Mesenchymal stem cell (in vitro differentiated cells and primary cell): ENCODE measurements at regions not wholly inside any gene's neighbourhood (a gene's known extent, or its start where the extent isn't known, plus 50 kb on each side); places are given as distances from the start of the nearest gene placed in this dataset.

Experiments used
- DNase-seq: peaks from one replicate; pipeline ENCODE4 v3.0.0-alpha.2; 2013
- H2AFZ ChIP-seq: one replicate; pipeline ENCODE4 v1.6.1; 2013; ENCODE audit warnings: low read depth, mild to moderate bottlenecking, control low read depth, inconsistent platforms, low read length, moderate library complexity
- H2AK5ac ChIP-seq: 2 replicates; pipeline ENCODE4 v1.6.1; 2013; ENCODE audit warnings: low read length, moderate library complexity, mild to moderate bottlenecking, inconsistent platforms; ENCODE audit not compliant: severe bottlenecking
- H2BK120ac ChIP-seq: one replicate; pipeline ENCODE4 v1.6.1; 2013; ENCODE audit warnings: low read depth, mild to moderate bottlenecking, inconsistent platforms, low read length, moderate library complexity
- H2BK12ac ChIP-seq, 2 experiments: one replicate each; pipeline ENCODE4 v1.6.1; 2013; ENCODE audit warnings: inconsistent platforms in 2 of 2, low read length in 2 of 2, mild to moderate bottlenecking in 2 of 2, moderate library complexity in 2 of 2, control low read depth in 1 of 2
- H2BK15ac ChIP-seq: one replicate; pipeline ENCODE4 v1.6.1; 2013; ENCODE audit warnings: mild to moderate bottlenecking, low read depth, inconsistent platforms; ENCODE audit not compliant: poor library complexity, severe bottlenecking
- H2BK5ac ChIP-seq: 2 replicates; pipeline ENCODE4 v1.6.1; 2013; ENCODE audit warnings: low read depth, mild to moderate bottlenecking, low read length, control low read depth, inconsistent platforms; ENCODE audit not compliant: poor library complexity, severe bottlenecking
- H3K14ac ChIP-seq, 2 experiments: one replicate each; pipeline ENCODE4 v1.6.1; 2013; ENCODE audit warnings: inconsistent platforms in 2 of 2, low read length in 2 of 2, control low read depth in 1 of 2, mild to moderate bottlenecking in 1 of 2, moderate library complexity in 1 of 2
- H3K18ac ChIP-seq, 2 experiments: one replicate each; pipeline ENCODE4 v1.6.1; 2013; ENCODE audit warnings: inconsistent platforms in 2 of 2, low read length in 2 of 2, control low read depth in 1 of 2, low read depth in 1 of 2, mild to moderate bottlenecking in 1 of 2
- H3K23ac ChIP-seq, 2 experiments: one replicate each; pipeline ENCODE4 v1.6.1; 2013; ENCODE audit warnings: inconsistent platforms in 2 of 2, low read length in 2 of 2, mild to moderate bottlenecking in 2 of 2, moderate library complexity in 2 of 2, control low read depth in 1 of 2
- H3K27ac ChIP-seq: 2 replicates; pipeline ENCODE4 v1.5.1; 2013; ENCODE audit warnings: mild to moderate bottlenecking, moderate library complexity, low read length, control low read depth, inconsistent platforms; ENCODE audit not compliant: poor library complexity, severe bottlenecking
- H3K27me3 ChIP-seq, 2 experiments: 2 replicates each; pipeline versions ENCODE4 v1.6.1 to v1.7.0; 2013; ENCODE audit warnings: low read length in 2 of 2, mild to moderate bottlenecking in 2 of 2, moderate library complexity in 2 of 2, control low read depth in 1 of 2, inconsistent platforms in 1 of 2; ENCODE audit not compliant: control insufficient read depth in 1 of 2, insufficient read depth in 1 of 2
- H3K36me3 ChIP-seq, 2 experiments: 2 replicates each; pipeline versions ENCODE4 v1.6.1 to v1.7.0; 2013; ENCODE audit warnings: low read length in 2 of 2, control low read depth in 1 of 2, inconsistent platforms in 1 of 2, low read depth in 1 of 2, mild to moderate bottlenecking in 1 of 2; ENCODE audit not compliant: insufficient read depth in 2 of 2, control insufficient read depth in 1 of 2
- H3K4ac ChIP-seq, 2 experiments: one replicate each; pipeline ENCODE4 v1.6.1; 2013; ENCODE audit warnings: inconsistent platforms in 2 of 2, low read length in 2 of 2, mild to moderate bottlenecking in 2 of 2, moderate library complexity in 2 of 2, control low read depth in 1 of 2, low read depth in 1 of 2
- H3K4me1 ChIP-seq: 2 replicates; pipeline ENCODE4 v1.6.1; 2013; ENCODE audit warnings: low read depth, low read length, control low read depth; ENCODE audit not compliant: control insufficient read depth, insufficient read depth
- H3K4me2 ChIP-seq: 2 replicates; pipeline ENCODE4 v1.6.1; 2013; ENCODE audit warnings: low read length, mild to moderate bottlenecking, inconsistent platforms; ENCODE audit not compliant: poor library complexity, severe bottlenecking
- H3K4me3 ChIP-seq, 2 experiments: 2 replicates each; pipeline versions ENCODE4 v1.5.1 to v1.7.0; 2013; ENCODE audit warnings: low read length in 2 of 2, mild to moderate bottlenecking in 2 of 2, control low read depth in 1 of 2, low read depth in 1 of 2; ENCODE audit not compliant: insufficient read depth in 1 of 2
- H3K79me1 ChIP-seq: replicated peaks from 2 replicates; pipeline ENCODE4 v1.6.1; 2013; ENCODE audit warnings: mild to moderate bottlenecking, control low read depth, low read length, inconsistent platforms; ENCODE audit not compliant: poor library complexity, severe bottlenecking
- H3K9ac ChIP-seq: 2 replicates; pipeline ENCODE4 v1.7.0; 2013; ENCODE audit warnings: mild to moderate bottlenecking, low read length, moderate library complexity
- H3K9me3 ChIP-seq: 2 replicates; pipeline ENCODE4 v1.7.0; 2013; ENCODE audit warnings: mild to moderate bottlenecking, low read length; ENCODE audit not compliant: control insufficient read depth
- H4K8ac ChIP-seq: one replicate; pipeline ENCODE4 v1.6.1; 2013; ENCODE audit warnings: inconsistent platforms, mild to moderate bottlenecking, low read length, moderate library complexity
- H4K91ac ChIP-seq: one replicate; pipeline ENCODE4 v1.6.1; 2013; ENCODE audit warnings: mild to moderate bottlenecking, low read length, inconsistent platforms
- WGBS: methylation state at CpG from one replicate; pipeline ENCODE4 v1.1.7; 2013; ENCODE audit warnings: mixed read lengths; 5-methylcytosine and 5-hydroxymethylcytosine counted together

- Histone ChIP-seq H3K36me3 (no peaks in the 10 kb centered on the region), H3K27ac (no peak overlapping the region), H3K18ac (no peak overlapping the region), H4K8ac (no peak overlapping the region), H3K4ac (no peak overlapping the region), H3K4me3 (no peak overlapping the region), H3K27me3 (peaks cover 0 to 30% of the 10 kb centered on the region in 2 experiments), H3K14ac (no peak overlapping the region), H2BK5ac (no peak overlapping the region), H3K9me3 (no peaks in the 10 kb centered on the region), H3K9ac (no peak overlapping the region), H4K91ac (no peak overlapping the region), H2AFZ (no peak overlapping the region), H3K4me1 (peaks cover 5% of the 10 kb centered on the region), H2BK12ac (no peak overlapping the region), H2BK120ac (no peak overlapping the region), H2AK5ac (no peak overlapping the region), H2BK15ac (no peak overlapping the region), H3K79me1 (no peaks in the 10 kb centered on the region), H3K23ac (no peak overlapping the region), H3K4me2 (no peak overlapping the region)
- DNase-seq, result no peak
- 95% methylated on average over 6 of the region's 6 CpGs for WGBS
Observed at GRCh38 chr1:9481048-9481447, 58.2 kb upstream of the SLC25A33 start.

- no peak overlapping the region for H3K27ac ChIP-seq
- no peak overlapping the region for H4K8ac ChIP-seq
- H3K18ac ChIP-seq, result no peak overlapping the region
- H3K4me1 ChIP-seq, result no peaks in the 10 kb centered on the region
- H2BK12ac ChIP-seq, result no peak overlapping the region
- H2BK15ac ChIP-seq, result no peak overlapping the region
- H3K27me3 ChIP-seq, result peaks cover 0 to 41% of the 10 kb centered on the region in 2 experiments
- H3K4me2 ChIP-seq, result no peak overlapping the region
- no peak overlapping the region for H2AFZ ChIP-seq
- WGBS, result 87% methylated on average over 9 of the region's 9 CpGs
- no peak overlapping the region for H3K9ac ChIP-seq
- H2AK5ac ChIP-seq, result no peak overlapping the region
- no peak overlapping the region for H3K4ac ChIP-seq
- H2BK120ac ChIP-seq, result no peak overlapping the region
- H2BK5ac ChIP-seq, result no peak overlapping the region
- DNase-seq, result no peak
- H4K91ac ChIP-seq, result no peak overlapping the region
- no peak overlapping the region for H3K23ac ChIP-seq
- no peaks in the 10 kb centered on the region for H3K36me3 ChIP-seq
- H3K9me3 ChIP-seq, result no peaks in the 10 kb centered on the region
- H3K14ac ChIP-seq, result no peak overlapping the region
- no peak overlapping the region for H3K4me3 ChIP-seq
- H3K79me1 ChIP-seq, result no peaks in the 10 kb centered on the region
Observed at GRCh38 chr1:9482403-9482802, 56.9 kb upstream of the SLC25A33 start.

GRCh38 chr1:9482816-9483572, 56.3 kb upstream of the SLC25A33 start:
- Histone ChIP-seq H3K4me3 (no peak overlapping the region), H3K4me2 (no peak overlapping the region), H4K91ac (no peak overlapping the region), H2AK5ac (no peak overlapping the region), H3K79me1 (no peaks in the 10 kb centered on the region), H3K4me1 (no peaks in the 10 kb centered on the region), H3K27me3 (peaks cover 0 to 41% of the 10 kb centered on the region in 2 experiments), H2BK15ac (no peak overlapping the region), H3K36me3 (no peaks in the 10 kb centered on the region), H4K8ac (no peak overlapping the region), H2AFZ (no peak overlapping the region), H3K9ac (no peak overlapping the region), H3K23ac (no peak overlapping the region), H3K18ac (no peak overlapping the region), H2BK5ac (no peak overlapping the region), H3K14ac (no peak overlapping the region), H3K4ac (no peak overlapping the region), H2BK120ac (no peak overlapping the region), H3K9me3 (no peaks in the 10 kb centered on the region), H3K27ac (no peak overlapping the region), H2BK12ac (no peak overlapping the region)
- WGBS, result 81% methylated on average over 19 of the region's 19 CpGs
- DNase-seq, result no peak

- Histone ChIP-seq H3K14ac (no peak overlapping the region), H4K91ac (no peak overlapping the region), H2AFZ (no peak overlapping the region), H3K27ac (no peak overlapping the region), H2BK15ac (no peak overlapping the region), H3K4ac (no peak overlapping the region), H2BK12ac (no peak overlapping the region), H3K36me3 (no peaks in the 10 kb centered on the region), H3K27me3 (peaks cover 0 to 34% of the 10 kb centered on the region in 2 experiments), H2BK120ac (no peak overlapping the region), H3K9me3 (no peaks in the 10 kb centered on the region), H3K4me3 (no peak overlapping the region), H3K23ac (no peak overlapping the region), H3K4me1 (peaks cover 1% of the 10 kb centered on the region), H2AK5ac (no peak overlapping the region), H3K9ac (peak overlapping the region; percentile 15), H3K79me1 (no peaks in the 10 kb centered on the region), H2BK5ac (no peak overlapping the region), H3K18ac (no peak overlapping the region), H4K8ac (no peak overlapping the region), H3K4me2 (no peak overlapping the region)
- 87% methylated on average over 12 of the region's 12 CpGs for WGBS
- DNase-seq, result no peak
Observed at GRCh38 chr1:9486466-9487140, 52.7 kb upstream of the SLC25A33 start.
